Ecto neural progenitor cell (in vitro differentiated cells): ENCODE measurements at regions not wholly inside any gene's neighbourhood (a gene's known extent, or its start where the extent isn't known, plus 50 kb on each side); places are given as distances from the start of the nearest gene placed in this dataset.

ENCODE experiments used
- DNase-seq: peaks from one replicate; pipeline ENCODE4 v3.0.0-alpha.2; 2018; ENCODE audit warnings: low spot score

DNA sequence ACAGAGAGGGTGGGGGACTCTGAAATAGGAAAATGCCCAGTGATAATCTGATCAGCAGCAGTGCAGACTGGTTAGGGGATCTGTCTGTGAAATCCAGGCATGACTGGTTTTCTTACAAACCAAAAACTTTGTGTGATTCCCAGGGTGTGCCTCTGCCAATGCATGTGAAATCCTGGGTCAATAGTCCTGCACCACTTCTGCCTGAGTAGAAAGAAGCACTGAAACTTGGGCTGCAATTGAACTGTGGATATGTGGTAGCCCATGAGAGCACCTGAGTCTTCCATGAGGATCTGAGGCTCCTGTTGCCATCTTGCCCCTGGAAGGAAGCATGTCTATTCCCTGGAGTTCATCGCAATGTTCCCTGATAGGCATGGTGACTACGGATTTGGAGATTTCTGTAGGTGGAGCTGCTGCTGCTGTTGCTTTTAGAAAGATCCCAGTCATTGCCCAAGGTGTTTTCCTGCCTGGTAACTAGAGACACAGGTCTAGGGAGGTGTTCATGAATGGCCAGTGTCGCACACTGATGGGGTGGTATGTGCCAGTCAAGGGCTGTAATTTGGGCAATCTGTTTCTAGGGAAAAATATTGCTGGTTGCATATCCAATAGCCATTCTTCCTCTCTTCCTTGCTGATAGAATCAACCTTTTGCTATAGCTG lies 146.7 kb downstream of the CARTPT start:
- DNase-seq: no peak

DNA sequence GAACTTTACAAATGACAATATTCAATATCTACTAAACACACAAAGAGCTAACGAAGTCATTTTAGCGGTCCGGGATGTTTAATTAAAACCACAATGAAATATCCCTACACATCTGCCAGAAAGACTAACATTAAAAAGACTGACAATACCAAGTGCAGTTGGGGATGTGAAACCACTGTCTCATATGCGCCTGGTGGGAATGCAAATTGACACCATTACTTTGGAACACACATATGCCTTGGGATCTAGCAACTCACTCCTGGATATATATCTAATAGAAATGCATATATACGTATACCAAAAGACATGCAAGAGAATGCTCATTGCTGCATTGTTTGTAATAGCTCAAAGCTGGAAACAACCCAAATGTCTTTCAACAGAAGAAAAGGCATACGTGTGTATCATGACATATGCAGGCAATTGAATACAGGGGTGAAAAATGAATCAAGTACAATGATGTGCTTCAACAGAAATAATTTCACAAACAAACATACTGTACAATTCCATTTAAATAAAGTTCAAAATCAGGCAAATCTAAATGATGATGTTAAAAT lies 153.3 kb downstream of the CARTPT start:
- no peak for DNase-seq

DNA sequence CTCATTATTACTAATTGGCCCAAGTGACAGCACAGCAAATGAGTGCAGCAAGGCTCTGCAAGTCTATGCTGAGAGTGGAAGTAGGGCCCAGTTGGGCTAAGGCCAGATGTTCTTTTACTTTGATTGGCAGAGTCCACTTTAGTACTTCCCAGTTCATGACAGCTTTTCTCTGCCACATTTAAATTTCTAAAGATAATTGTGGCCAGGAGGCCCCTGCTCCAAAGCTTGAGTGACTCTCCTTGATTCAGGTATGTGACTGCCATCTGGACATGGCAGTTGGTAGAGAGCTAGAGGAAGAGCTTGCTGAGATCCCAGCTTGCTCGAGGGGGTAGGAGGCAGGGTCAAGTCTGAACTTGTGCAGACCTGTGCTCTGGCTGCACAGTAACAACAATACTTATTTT lies 154.1 kb downstream of the CARTPT start:
- no peak for DNase-seq

DNA sequence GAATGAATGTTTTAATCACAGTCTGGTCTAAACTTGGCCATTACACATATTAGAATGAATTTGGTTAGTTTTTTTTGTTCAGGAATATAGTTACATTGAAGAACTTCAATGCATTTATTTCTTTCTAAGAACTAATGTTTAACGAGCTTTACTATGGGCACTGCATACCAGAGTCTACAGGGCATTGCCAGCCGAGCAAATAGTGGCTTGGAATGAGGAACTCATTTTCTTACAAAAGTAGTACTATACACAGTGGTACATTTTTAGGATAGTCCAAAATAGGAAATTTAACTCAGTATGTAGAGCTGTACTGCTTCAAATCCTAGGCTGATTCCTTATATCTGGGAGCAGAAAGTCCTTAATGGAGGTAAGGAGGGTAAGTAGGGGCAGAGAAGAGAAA lies 155.4 kb downstream of the CARTPT start:
- no peak for DNase-seq

DNA sequence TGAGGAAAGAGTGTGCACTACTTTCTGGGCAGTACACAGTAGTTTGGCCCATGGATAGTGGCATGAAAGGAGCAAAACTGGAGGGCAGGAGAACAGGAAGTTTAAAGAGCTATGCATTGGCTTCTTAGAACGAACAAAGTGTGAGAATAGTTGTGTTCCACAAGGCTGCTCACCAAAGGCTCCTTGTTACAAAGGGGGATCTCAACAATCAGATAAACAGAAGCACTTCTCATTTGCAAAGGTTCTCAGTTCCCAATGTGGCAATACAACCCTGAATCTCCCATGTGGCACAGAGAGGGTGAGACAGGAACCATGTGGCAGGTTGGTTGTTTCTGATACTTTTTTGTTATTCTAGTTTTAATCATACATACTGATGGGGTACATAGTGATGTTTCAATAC lies 158.4 kb downstream of the CARTPT start:
- DNase-seq: no peak

DNA sequence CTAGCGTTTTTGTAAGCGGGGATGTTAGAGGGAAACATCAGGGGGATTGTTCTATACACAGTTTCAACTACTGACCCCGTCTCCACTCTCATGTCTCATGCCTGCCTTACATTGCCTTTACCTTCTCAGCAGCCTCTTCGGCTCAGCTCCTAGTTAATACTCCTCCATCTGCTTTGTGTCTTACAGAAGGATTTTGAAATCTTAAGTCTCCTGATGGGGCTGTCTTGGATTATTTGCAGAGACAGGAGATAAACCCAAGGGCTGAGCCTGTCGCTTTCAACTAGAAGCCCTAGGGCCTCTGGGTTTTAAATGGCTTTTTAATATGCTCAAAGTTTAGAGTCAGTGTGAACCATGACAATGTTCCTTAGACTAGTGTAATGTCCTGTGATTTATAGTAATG lies 161.5 kb downstream of the CARTPT start:
- no peak for DNase-seq

DNA sequence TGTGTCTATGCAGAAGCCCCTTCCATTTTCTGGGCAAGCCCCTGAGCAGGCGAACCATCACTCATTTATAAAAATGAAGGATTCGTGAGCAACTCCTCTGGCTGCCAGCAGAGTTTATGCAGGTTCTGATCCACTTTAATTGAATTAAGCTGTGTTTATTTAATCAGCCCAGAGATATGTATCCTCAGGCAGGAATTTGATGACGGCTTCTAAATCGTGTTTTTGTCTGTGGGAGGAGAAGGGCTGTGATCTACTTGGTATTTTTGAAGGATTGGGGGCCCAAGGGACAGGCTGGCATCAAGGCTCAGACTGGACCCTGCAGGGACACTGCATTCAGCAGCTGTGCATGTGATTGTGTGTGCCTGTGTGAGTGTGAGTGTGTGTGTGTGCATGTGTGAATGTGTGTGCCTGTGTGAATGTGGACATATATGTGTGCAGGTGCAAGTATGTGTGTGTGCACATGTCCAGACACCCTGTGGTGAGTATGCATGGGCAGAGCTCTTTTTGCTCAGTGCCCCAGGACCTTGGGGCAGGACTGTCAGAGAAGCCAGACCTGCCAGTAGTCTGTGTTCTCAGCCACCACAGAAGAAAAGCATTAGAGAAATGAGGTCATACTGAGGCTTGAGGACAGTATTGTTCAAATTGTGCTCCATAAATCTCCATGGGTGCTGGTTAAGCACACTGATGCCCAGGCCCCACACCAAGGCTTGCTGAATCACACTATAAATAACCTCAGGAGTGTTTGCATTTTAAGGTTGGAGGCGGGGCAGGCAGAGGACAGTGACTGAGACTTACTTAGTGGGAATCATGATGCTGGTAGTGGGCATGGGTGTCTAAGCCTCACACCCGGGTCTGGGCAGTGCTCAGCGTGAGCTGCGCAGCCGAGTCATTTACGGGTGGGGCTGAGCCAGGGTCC lies 164.0 kb downstream of the CARTPT start:
- DNase-seq: no peak

DNA sequence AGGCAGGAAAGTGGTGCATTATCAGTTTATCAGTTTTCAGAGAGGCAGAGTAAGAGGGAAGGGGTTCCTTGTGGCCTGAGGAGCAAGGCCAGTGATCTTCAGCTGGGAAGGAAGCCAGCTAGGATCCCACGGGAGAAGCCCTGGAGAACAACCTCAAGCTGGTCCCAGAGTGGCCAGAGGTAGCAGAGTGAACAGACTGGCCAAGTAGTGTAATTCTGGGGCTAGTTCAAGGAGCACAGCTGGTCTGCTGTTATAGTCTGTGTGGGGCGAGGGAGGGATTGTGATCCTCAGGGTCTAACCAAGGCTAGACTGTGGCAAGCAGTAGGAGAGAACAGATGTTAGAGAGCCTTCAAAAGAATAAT lies 164.6 kb downstream of the CARTPT start:
- DNase-seq: no peak

DNA sequence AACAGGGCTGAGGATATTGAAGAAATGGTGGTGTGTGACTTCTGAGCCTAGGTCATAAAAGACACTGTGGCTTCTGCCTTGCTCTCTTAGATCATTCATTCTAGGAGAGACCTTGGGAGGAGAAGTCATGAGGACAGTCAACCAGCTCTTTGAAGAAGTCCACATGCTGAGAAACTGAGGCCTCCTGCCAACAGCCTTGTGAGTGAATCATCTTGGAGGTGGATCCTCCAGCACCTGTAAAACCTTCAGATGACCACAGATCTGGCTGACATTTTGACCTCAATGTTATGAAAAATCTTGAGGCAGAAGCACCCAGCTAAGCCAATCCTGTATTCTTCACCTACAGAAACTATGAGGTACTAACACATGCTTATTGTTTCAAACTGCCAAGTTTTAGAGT lies 165.9 kb downstream of the CARTPT start:
- DNase-seq: no peak

DNA sequence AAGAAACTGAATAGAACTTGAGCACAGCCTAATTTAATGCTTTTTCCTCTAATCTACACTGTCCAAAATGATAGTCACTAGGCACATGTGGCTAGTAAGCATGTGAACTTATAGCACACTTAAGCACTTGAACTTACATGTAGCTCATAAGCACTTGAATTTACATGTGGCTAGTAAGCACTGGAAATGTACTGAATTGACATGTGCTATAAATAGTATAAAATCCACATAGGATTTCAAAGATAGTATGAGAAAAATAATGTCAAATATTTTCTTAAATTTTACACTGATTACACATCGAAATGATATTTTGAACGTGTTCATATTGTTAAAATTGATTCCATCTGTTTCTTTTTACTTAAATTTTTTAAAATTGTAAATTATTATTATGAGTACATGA lies 167.3 kb downstream of the CARTPT start:
- no peak for DNase-seq

DNA sequence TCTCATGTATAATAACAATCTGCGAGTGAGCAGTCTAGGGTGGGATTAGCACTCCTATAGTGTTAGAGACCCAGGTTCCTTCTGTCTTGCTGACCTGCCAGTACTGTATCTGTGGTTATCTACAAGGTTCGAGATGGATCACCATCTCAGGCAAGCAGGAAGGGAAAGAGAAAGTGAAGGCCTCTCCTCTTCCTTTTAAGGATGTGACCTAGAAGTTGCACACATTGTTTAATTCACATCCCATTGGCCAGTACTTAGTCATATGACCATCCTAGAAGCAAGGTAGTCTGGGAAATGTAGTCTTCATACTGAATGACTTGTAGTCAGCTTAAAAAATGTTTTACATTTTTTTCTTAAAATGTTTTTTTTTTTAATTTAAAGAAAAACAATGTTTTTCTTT lies 168.6 kb downstream of the CARTPT start:
- no peak for DNase-seq

DNA sequence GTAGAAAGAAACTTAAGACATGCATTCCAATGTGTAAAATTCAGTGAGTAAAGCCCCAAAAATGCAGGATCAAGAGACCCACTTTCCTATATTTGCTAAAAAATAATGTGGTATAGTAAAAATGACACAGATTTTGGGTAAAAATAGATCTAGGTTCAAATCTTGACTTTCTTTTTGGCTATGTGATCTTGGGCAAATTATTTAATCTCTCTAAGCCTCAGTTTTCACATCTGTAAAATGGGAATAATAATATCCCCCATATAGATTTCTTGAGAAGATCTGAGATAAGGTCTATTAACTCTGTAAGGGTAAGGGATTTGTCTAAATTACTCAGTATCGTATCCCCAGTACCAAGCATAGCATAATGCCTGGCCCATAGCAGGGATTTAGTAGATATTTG lies 172.3 kb downstream of the CARTPT start:
- DNase-seq: no peak

DNA sequence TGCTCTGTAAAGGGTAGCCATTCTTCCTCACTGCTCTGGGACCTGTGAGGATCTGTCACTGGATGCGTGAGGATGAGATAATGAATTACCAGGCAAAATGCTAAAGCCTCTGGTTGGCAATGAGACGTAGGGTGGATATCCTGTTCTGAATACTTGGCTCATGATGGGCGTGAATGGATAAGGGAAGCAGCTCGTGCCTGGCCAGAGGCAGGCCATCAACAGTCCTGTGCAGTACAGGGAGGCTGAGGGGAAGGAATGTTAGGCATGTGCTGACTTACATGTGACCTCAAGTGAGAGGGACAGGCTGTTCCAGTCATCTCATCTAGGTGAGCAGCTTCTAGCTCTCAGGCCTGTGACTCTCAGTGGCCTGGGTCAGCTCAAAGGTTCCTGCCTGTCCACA lies 172.8 kb downstream of the CARTPT start:
- no peak for DNase-seq

DNA sequence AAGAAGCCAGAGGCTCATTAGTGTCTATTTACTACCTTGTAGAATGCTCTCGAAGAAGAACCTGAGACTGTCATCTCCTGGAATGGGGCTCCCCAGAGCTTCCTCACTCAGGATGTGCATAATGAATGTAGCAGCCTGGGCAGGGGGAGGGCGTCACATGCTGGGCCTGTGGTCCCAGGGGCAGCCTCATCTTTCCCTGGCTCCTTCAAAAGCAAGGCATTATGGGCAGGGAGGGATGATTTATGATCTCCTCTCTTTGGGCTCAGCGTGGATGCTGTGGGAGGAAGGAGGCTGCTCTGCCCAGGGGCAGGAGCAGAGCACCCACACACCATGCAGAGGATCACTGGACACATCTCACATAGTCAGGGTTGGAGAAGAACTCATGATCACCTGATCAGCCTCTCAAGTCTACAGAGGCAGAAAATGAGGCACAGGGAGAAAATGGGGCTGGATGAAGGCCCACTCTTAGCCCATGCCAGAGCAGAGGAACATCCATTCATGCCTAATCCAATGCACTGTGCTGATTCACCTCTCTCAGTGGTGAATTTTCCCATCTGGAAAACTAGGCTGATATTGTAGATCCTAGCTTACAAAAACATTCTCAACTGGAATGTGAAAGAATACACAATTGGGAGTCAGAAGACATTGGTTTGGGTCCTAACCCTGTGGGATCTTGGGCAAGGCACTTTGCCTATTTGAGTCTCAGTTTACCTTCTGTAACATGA lies 173.7 kb downstream of the CARTPT start:
- no peak for DNase-seq

DNA sequence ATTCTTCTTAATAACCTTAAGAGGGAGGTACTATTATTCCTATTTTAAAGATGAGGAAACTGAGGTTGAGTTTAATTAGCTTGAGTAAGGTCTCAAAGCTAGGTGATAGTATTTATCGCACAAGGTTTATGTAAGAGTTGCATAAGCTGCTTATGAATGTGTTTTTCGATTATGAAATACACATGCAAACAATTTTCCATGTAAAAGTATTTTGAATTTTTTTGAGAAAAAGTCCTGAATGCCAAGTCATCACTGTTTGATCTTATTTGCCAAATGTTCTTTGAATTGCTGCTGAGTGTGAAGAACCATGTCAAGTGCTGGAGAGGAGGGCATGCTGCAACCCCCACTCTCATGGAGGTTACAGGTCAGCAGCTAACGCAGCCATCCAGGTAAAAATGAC lies 174.4 kb downstream of the CARTPT start:
- no peak for DNase-seq

DNA sequence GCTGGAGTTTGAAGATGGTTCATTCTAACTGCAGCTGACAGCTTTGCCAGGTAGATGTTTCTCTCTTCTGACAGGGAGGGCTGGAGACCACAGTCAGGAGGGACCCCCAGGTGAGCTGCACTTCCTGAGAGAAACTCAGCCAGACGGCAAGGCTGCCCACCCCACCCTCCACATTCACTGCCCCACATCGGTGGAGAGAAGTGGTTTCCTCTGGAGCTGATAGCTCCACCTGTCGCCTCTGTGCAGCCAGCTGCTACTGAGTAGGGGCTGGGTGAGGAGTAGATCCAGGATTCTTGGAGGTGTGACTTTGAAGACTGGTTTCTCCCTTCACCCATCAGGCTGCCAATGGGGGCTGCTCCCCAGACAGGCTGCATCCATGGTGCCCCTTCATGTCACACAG lies 175.0 kb downstream of the CARTPT start:
- no peak for DNase-seq

DNA sequence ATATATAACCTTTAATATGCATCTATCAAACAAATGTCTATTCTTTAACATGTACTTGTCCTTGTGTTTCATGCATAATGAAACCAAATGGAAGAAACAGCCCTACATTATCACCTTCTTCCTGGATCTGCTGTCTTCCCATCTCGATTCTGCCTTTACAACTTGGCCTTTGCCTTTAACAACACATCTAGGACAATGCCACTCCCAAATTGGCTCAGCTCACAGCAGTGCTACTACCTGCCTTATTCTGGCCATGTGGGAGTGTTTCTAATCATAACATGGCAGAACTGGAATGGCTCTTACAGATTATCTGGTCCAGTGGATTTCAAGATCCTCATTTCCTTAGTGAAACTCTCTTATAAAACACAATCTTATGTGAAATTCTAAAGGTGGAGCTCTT lies 176.5 kb downstream of the CARTPT start:
- no peak for DNase-seq

DNA sequence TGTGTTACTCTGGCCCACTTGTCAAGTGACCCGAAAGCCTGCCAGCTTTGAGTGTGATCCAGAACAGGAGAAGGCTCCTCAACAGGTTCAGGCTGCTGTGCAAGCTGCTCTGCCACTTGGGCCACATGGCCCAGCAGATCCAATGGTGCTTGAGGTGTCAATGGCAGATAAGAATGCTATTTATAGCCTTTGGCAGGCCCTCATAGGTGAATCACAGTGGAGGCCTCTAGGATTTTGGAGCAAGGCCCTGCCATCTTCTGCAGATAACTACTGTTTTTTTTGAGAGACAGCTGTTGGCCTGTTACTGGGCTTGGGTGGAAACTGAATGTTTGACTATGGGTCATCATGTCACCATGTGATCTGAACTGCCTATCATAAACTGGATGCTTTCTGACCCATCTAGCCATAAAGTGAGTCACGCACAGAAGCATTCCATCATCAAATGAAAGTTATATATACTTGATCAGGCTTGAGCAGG lies 180.8 kb downstream of the CARTPT start:
- DNase-seq: no peak

DNA sequence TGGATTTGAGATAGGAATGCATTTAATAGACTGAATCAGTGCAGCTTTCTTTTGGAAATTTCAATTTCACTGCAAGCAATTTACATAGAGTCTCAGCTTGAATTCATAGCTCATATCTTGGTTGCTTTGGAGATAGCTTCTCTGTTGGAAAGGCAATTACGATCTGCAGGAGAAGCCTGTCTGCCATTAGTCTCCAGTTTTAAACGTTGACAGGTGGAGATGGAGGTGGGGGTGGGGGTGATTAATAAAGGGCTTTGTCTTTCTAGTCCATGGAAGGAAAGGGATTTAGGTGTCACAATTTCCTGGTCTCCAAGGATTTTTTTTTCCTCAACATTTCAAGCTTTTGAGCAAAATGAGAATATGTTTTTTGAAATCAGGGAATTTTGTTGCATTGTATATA lies 184.7 kb downstream of the CARTPT start:
- DNase-seq: no peak

DNA sequence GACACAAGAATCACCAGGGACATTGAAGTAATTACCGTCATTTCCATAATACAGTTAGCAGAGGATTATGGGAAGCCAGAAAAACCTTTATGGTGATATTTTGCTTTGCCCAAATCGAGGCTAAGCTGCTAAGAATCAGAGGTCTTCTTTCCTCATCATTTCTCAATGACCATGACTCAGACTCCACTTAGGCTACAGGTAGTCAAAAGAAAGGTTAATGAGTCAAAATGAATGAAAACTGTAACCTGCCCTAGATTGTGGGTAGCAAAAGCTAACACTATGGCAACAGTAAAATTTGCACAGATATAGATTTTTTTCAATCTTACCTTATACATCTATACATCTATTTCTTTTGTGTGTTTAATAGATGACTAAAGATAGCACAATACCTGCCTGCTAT lies 185.8 kb downstream of the CARTPT start:
- no peak for DNase-seq

DNA sequence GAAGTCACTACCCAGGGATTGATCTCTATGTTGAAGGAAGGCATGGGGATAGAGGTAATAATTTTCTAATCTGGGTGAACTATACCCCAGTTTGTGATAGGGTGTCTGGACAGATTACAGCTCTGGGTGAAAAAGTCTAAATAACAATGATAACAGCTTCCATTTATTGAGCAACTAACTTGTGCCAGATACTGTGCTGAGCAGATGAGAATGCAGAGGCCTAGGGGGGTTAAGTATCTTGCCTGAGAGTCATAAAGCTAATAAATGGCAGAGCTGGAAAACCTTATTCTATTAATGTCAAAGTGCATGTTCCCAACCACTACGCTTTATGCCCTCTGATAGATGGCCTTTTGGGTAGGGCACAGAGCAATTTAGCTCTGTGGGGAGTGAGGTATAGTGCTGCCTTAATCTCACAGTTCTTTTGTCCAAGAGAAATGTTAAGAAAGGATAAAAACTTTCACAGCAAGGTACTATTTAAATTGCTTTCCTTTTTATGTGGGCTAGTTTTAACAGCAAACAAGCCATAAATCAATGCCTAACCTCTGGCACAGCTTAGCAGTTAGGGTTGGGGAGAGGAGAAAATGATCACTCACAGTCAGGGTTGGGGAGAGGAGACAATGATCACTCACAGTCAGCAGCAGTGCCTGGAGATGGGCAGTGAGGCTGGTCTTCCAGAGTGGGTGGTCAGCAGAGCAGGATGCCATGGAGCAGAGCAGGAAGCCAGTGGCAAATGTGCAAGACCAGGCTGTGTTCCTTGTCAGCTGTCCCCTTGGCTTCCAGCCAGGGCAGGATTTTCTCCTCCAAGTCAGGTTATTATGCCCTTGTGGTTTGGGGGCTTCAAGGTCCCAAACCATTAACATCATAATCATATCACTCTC lies 187.0 kb downstream of the CARTPT start:
- DNase-seq: no peak
